ENCODE measurements at regions not wholly inside any gene's neighbourhood (a gene's known extent, or its start where the extent isn't known, plus 50 kb on each side); places are given as distances from the start of the nearest gene placed in this dataset.
"Not testable (repeated sequence)": the region's sequence is repeated elsewhere in the genome, so short reads cannot be mapped to it uniquely, and the experiment has no call there.

GRCh38 chr14:53398616-53399015, 245.5 kb upstream of the DDHD1 start:
- DNase-seq (ENCODE audit: low spot score), result no peak

GRCh38 chr14:53395267-53395666, 242.1 kb upstream of the DDHD1 start:
- DNase-seq (ENCODE audit: low spot score), result not testable (repeated sequence)

- DNase-seq (ENCODE audit: low spot score), result peak; percentile 39
Measured at GRCh38 chr14:53391631-53392285, 238.6 kb upstream of the DDHD1 start.

GRCh38 chr14:53391156-53391555, 238.0 kb upstream of the DDHD1 start:
- peak; percentile 37 for DNase-seq (ENCODE audit: low spot score)

- DNase-seq (ENCODE audit: low spot score), result no peak
Measured at GRCh38 chr14:53390008-53390407, 236.9 kb upstream of the DDHD1 start.

GRCh38 chr14:53389202-53389601, 236.1 kb upstream of the DDHD1 start:
- DNase-seq (ENCODE audit: low spot score), result peak; percentile 21

- DNase-seq (ENCODE audit: low spot score), result no peak
Measured at GRCh38 chr14:53386362-53386761, 233.2 kb upstream of the DDHD1 start.

- DNase-seq (ENCODE audit: low spot score), result no peak
Measured at GRCh38 chr14:53384536-53384935, 231.4 kb upstream of the DDHD1 start.

GRCh38 chr14:53384073-53384472, 230.9 kb upstream of the DDHD1 start:
- DNase-seq (ENCODE audit: low spot score), result no peak

- no peak for DNase-seq (ENCODE audit: low spot score)
Measured at GRCh38 chr14:53381895-53382294, 228.8 kb upstream of the DDHD1 start.

- DNase-seq (ENCODE audit: low spot score), result no peak
Measured at GRCh38 chr14:53380867-53381225, 227.7 kb upstream of the DDHD1 start.

- DNase-seq (ENCODE audit: low spot score), result no peak
Measured at GRCh38 chr14:53380052-53380866, 227.1 kb upstream of the DDHD1 start.

GRCh38 chr14:53378142-53378541, 225.0 kb upstream of the DDHD1 start:
- DNase-seq (ENCODE audit: low spot score), result no peak

GRCh38 chr14:53376064-53376463, 222.9 kb upstream of the DDHD1 start:
- DNase-seq (ENCODE audit: low spot score), result no peak

- DNase-seq (ENCODE audit: low spot score), result no peak
Measured at GRCh38 chr14:53375599-53375998, 222.5 kb upstream of the DDHD1 start.

- DNase-seq (ENCODE audit: low spot score), result peak; percentile 4
Measured at GRCh38 chr14:53368711-53369201, 215.6 kb upstream of the DDHD1 start.

GRCh38 chr14:53368066-53368465, 214.9 kb upstream of the DDHD1 start:
- DNase-seq (ENCODE audit: low spot score), result no peak

- DNase-seq (ENCODE audit: low spot score), result no peak
Measured at GRCh38 chr14:53367644-53368026, 214.5 kb upstream of the DDHD1 start.

GRCh38 chr14:53365486-53366130, 212.5 kb upstream of the DDHD1 start:
- no peak for DNase-seq (ENCODE audit: low spot score)

GRCh38 chr14:53362916-53363315, 209.8 kb upstream of the DDHD1 start:
- not testable (repeated sequence) for DNase-seq (ENCODE audit: low spot score)

GRCh38 chr14:53360829-53361228, 207.7 kb upstream of the DDHD1 start:
- no peak for DNase-seq (ENCODE audit: low spot score)

- DNase-seq (ENCODE audit: low spot score), result no peak
Measured at GRCh38 chr14:53358166-53358565, 205.0 kb upstream of the DDHD1 start.

All from RKO (cell line).